GM23338 (cell line): ENCODE measurements at regions not wholly inside any gene's neighbourhood (a gene's known extent, or its start where the extent isn't known, plus 50 kb on each side); places are given as distances from the start of the nearest gene placed in this dataset.
A peak's percentile ranks its signal among the peaks of the same experiment; 100 is the strongest.

Source experiments
- ATAC-seq: fragments of 200-7000 bp; cut with Tn5 transposase; 3 replicates; pipeline ENCODE4 v1.9.1; 2020
- DNase-seq: peaks from one replicate; pipeline ENCODE4 v3.0.0-alpha.2; 2015; ENCODE audit warnings: low spot score
- H2AFZ ChIP-seq: fragments of 200-600 bp; sonication (generic); 2 replicates; pipeline ENCODE4 v1.8.0; 2016; ENCODE audit warnings: antibody characterized with exemption, mild to moderate bottlenecking, moderate library complexity
- H3F3A ChIP-seq: fragments of 200-600 bp; sonication (generic); replicated peaks from 2 replicates; pipeline ENCODE4 v1.8.0; 2017; ENCODE audit warnings: antibody characterized with exemption, mixed run types, low read depth
- H3K27ac ChIP-seq: fragments of 200-600 bp; sonication (generic); 2 replicates; pipeline ENCODE4 v1.6.1; 2016; ENCODE audit warnings: low read depth
- H3K27me3 ChIP-seq: fragments of 200-600 bp; sonication (generic); 2 replicates; pipeline ENCODE4 v1.8.0; 2016; ENCODE audit warnings: mild to moderate bottlenecking, mixed run types, moderate library complexity; ENCODE audit not compliant: insufficient read depth
- H3K36me3 ChIP-seq: fragments of 200-600 bp; sonication (generic); 2 replicates; pipeline ENCODE4 v1.8.0; 2016; ENCODE audit warnings: mild to moderate bottlenecking; ENCODE audit not compliant: insufficient read depth
- H3K4me1 ChIP-seq: fragments of 200-600 bp; sonication (generic); 2 replicates; pipeline ENCODE4 v1.8.0; 2016; ENCODE audit warnings: mild to moderate bottlenecking, moderate library complexity; ENCODE audit not compliant: insufficient read depth
- H3K4me2 ChIP-seq: fragments of 200-600 bp; sonication (generic); 2 replicates; pipeline ENCODE4 v1.7.1; 2017; ENCODE audit warnings: mixed run types
- H3K4me3 ChIP-seq: fragments of 200-600 bp; sonication (generic); 2 replicates; pipeline ENCODE4 v1.6.1; 2016; ENCODE audit warnings: mixed run types
- H3K79me2 ChIP-seq: fragments of 200-600 bp; sonication (generic); replicated peaks from 2 replicates; pipeline ENCODE4 v1.8.0; 2017; ENCODE audit warnings: mild to moderate bottlenecking; ENCODE audit not compliant: insufficient read depth
- H3K9me2 ChIP-seq: fragments of 200-600 bp; sonication (generic); 2 replicates; pipeline ENCODE4 v1.8.0; 2017; ENCODE audit not compliant: insufficient read depth
- H4K20me1 ChIP-seq: fragments of 200-600 bp; sonication (generic); replicated peaks from 2 replicates; pipeline ENCODE4 v1.8.0; 2017; ENCODE audit warnings: mild to moderate bottlenecking; ENCODE audit not compliant: insufficient read depth
- H3K27ac Mint-ChIP-seq: 2 replicates; pipeline ENCODE4 v1.8.0; 2020; ENCODE audit warnings: inconsistent platforms, mild to moderate bottlenecking, moderate library complexity, mixed read lengths
- H3K27me3 Mint-ChIP-seq: 3 replicates; pipeline ENCODE4 v1.8.0; 2022; ENCODE audit warnings: low read depth, mild to moderate bottlenecking, moderate library complexity, mixed read lengths, inconsistent platforms; ENCODE audit not compliant: insufficient read depth, poor library complexity
- H3K36me3 Mint-ChIP-seq: 3 replicates; pipeline ENCODE4 v1.8.0; 2021; ENCODE audit warnings: low read depth, mild to moderate bottlenecking, inconsistent platforms, moderate library complexity, mixed read lengths
- H3K4me1 Mint-ChIP-seq: 3 replicates; pipeline ENCODE4 v1.8.0; 2020; ENCODE audit warnings: mild to moderate bottlenecking, inconsistent platforms, mixed read lengths
- H3K4me3 Mint-ChIP-seq: 3 replicates; pipeline ENCODE4 v1.8.0; 2021; ENCODE audit warnings: moderate library complexity, mild to moderate bottlenecking, inconsistent platforms, mixed read lengths
- H3K9me3 Mint-ChIP-seq: 3 replicates; pipeline ENCODE4 v1.8.0; 2020; ENCODE audit warnings: moderate library complexity, mild to moderate bottlenecking, inconsistent platforms, mixed read lengths
- CREB1 ChIP-seq: fragments of 250-450 bp; sonication (Bioruptor Pico); IDR thresholded peaks from 2 replicates; pipeline ENCODE4 v1.5.0; 2020; ENCODE audit warnings: low read depth, mild to moderate bottlenecking, moderate library complexity
- CTCF ChIP-seq, 2 experiments: fragments of 200-600 bp in 1 of 2; sonication (generic) in 1 of 2; conservative IDR thresholded peaks; 2 replicates each; pipeline versions ENCODE4 v1.5.1 to v1.6.1; 2016 to 2017; ENCODE audit warnings: antibody characterized with exemption in 2 of 2, low read depth in 2 of 2, mild to moderate bottlenecking in 2 of 2, moderate library complexity in 1 of 2
- ETS1 ChIP-seq: IDR thresholded peaks from 2 replicates; pipeline ENCODE4 v1.6.1; 2016; ENCODE audit warnings: antibody characterized with exemption
- EZH2 ChIP-seq: fragments of 200-600 bp; sonication (generic); IDR thresholded peaks from one replicate; pipeline ENCODE4 v1.8.0; 2017; ENCODE audit warnings: antibody characterized with exemption, mild to moderate bottlenecking, low read depth; ENCODE audit not compliant: unreplicated experiment
- EZH2phosphoT487 ChIP-seq: fragments of 200-600 bp; sonication (generic); IDR thresholded peaks from one replicate; pipeline ENCODE4 v1.8.1; 2018; ENCODE audit warnings: antibody characterized with exemption; ENCODE audit not compliant: unreplicated experiment
- JUNB ChIP-seq: IDR thresholded peaks from one replicate; pipeline ENCODE4 v1.6.1; 2016; ENCODE audit warnings: antibody characterized with exemption; ENCODE audit not compliant: unreplicated experiment
- NANOG ChIP-seq: IDR thresholded peaks from 2 replicates; pipeline ENCODE4 v1.6.1; 2016; ENCODE audit warnings: antibody characterized with exemption, borderline replicate concordance
- POLR2AphosphoS5 ChIP-seq: IDR thresholded peaks from 2 replicates; pipeline ENCODE4 v1.6.1; 2016; ENCODE audit warnings: antibody characterized with exemption, low read depth
- STAT1 ChIP-seq: IDR thresholded peaks from one replicate; pipeline ENCODE4 v1.6.1; 2016; ENCODE audit warnings: antibody characterized with exemption; ENCODE audit not compliant: unreplicated experiment
- ZNF114 ChIP-seq: fragments of 250-450 bp; sonication (Bioruptor Pico); IDR thresholded peaks from 2 replicates; pipeline ENCODE4 v1.5.0; 2020; ENCODE audit warnings: mild to moderate bottlenecking, moderate library complexity
- ZNF331 ChIP-seq: fragments of 250-450 bp; sonication (Bioruptor Pico); IDR thresholded peaks from 2 replicates; pipeline ENCODE4 v1.5.0; 2020; ENCODE audit warnings: low read depth, mild to moderate bottlenecking, moderate library complexity
- ZNF462 ChIP-seq: fragments of 250-450 bp; sonication (Bioruptor Pico); IDR thresholded peaks from 2 replicates; pipeline ENCODE4 v1.5.0; 2020; ENCODE audit warnings: mild to moderate bottlenecking, moderate library complexity
- TF ChIP-seq, protein P1 (sequence below): IDR thresholded peaks from one replicate; pipeline ENCODE4 v1.6.1; 2018; ENCODE audit warnings: antibody characterized with exemption; ENCODE audit not compliant: unreplicated experiment

GRCh38 chr4:176607807-176608206 is 184.9 kb downstream of the VEGFC start (continued):
- TF ChIP-seq, protein P1, sequence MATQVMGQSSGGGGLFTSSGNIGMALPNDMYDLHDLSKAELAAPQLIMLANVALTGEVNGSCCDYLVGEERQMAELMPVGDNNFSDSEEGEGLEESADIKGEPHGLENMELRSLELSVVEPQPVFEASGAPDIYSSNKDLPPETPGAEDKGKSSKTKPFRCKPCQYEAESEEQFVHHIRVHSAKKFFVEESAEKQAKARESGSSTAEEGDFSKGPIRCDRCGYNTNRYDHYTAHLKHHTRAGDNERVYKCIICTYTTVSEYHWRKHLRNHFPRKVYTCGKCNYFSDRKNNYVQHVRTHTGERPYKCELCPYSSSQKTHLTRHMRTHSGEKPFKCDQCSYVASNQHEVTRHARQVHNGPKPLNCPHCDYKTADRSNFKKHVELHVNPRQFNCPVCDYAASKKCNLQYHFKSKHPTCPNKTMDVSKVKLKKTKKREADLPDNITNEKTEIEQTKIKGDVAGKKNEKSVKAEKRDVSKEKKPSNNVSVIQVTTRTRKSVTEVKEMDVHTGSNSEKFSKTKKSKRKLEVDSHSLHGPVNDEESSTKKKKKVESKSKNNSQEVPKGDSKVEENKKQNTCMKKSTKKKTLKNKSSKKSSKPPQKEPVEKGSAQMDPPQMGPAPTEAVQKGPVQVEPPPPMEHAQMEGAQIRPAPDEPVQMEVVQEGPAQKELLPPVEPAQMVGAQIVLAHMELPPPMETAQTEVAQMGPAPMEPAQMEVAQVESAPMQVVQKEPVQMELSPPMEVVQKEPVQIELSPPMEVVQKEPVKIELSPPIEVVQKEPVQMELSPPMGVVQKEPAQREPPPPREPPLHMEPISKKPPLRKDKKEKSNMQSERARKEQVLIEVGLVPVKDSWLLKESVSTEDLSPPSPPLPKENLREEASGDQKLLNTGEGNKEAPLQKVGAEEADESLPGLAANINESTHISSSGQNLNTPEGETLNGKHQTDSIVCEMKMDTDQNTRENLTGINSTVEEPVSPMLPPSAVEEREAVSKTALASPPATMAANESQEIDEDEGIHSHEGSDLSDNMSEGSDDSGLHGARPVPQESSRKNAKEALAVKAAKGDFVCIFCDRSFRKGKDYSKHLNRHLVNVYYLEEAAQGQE: no peak
- TF ChIP-seq CTCF (conservative IDR thresholded peaks at IDR 0.05; ENCODE audit: low read depth in 2 of 2): no peak
- TF ChIP-seq EZH2: no peak
- TF ChIP-seq EZH2phosphoT487: no peak
- no peak for TF ChIP-seq CREB1 (CRISPR knock-in tag)
- TF ChIP-seq ETS1: no peak
- no peak for TF ChIP-seq ZNF331 (CRISPR knock-in tag)
- TF ChIP-seq JUNB: no peak
- no peak for TF ChIP-seq NANOG
- TF ChIP-seq STAT1: no peak

DNA sequence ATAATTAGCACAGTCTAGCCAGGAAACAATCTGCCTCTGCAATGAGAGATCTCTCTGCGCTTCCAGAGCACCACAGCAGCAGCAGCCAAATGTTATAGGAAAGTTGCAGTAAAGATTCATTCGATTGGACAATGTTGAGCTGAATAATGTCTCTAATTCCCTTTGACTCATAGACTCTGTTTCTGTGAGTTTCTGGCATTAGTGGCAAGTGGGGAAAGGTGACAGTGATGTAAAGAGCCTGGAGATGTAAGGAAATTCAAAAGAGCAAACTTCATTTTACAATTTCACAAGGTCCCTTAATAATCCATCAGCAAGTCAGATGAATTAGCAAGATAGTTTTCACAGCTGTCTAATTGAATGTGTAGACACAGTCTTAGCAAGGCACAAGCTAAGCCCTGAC is 184.4 kb downstream of the VEGFC start:
- Mint-ChIP-seq H3K4me3 (no peak overlapping the region), H3K27me3 (no peaks in the 10 kb centered on the region), H3K9me3 (no peaks in the 10 kb centered on the region), H3K36me3 (no peaks in the 10 kb centered on the region), H3K27ac (no peak overlapping the region), H3K4me1 (peaks cover 10% of the 10 kb centered on the region)
- Histone ChIP-seq H3K79me2 (no peaks in the 10 kb centered on the region), H4K20me1 (no peaks in the 10 kb centered on the region), H3K4me3 (no peak overlapping the region), H3K4me1 (peaks cover 9% of the 10 kb centered on the region; the same call in 1 of the 2 replicates), H3K27me3 (no peaks in the 10 kb centered on the region), H3K27ac (no peak overlapping the region), H2AFZ (0 out of 2 replicates have a peak overlapping the region, but pooled peaks have one; percentile 4), H3F3A (no peaks in the 10 kb centered on the region), H3K36me3 (no peaks in the 10 kb centered on the region), H3K4me2 (no peak overlapping the region), H3K9me2 (peaks cover 2% of the 10 kb centered on the region; the same call in 1 of the 2 replicates)
- ATAC-seq (no peak), DNase-seq (no peak)
- TF ChIP-seq ZNF462 (CRISPR knock-in tag) (no peak), EZH2 (no peak), CREB1 (CRISPR knock-in tag) (no peak), EZH2phosphoT487 (no peak), POLR2AphosphoS5 (no peak), JUNB (no peak), ZNF114 (CRISPR knock-in tag) (no peak), NANOG (no peak)
